Body of pancreas (tissue), 4 donors: ENCODE measurements at regions not wholly inside any gene's neighbourhood (a gene's known extent, or its start where the extent isn't known, plus 50 kb on each side); places are given as distances from the start of the nearest gene placed in this dataset.

ENCODE experiments used
- ATAC-seq: fragments of 150-250 bp; one replicate; pipeline ENCODE4 v1.9.1; 2016
- DNase-seq, 4 donors: peaks; one replicate each; pipeline ENCODE4 v3.0.0-alpha.2; 2019
- H3K27ac ChIP-seq, 4 donors: fragments of 200-600 bp; sonication (generic); 1 replicate in 3 of 4; 2 replicates in 1 of 4; pipeline versions ENCODE4 v1.5.1 to v1.6.1; 2016 to 2019; ENCODE audit warnings: mild to moderate bottlenecking in 1 of 4, mixed read lengths in 1 of 4, moderate library complexity in 1 of 4
- H3K27me3 ChIP-seq, 2 donors: fragments of 200-600 bp; sonication (generic); one replicate each; pipeline ENCODE4 v1.6.0; 2016; ENCODE audit warnings: mild to moderate bottlenecking in 1 of 2
- H3K36me3 ChIP-seq, 2 donors: fragments of 200-600 bp; sonication (generic); replicated peaks in 1 of 2; 2 replicates each; pipeline ENCODE4 v1.5.1; 2016; ENCODE audit warnings: low read depth in 2 of 2; ENCODE audit not compliant: insufficient read depth in 1 of 2
- H3K4me1 ChIP-seq: fragments of 200-600 bp; sonication (generic); one replicate; pipeline ENCODE4 v1.6.0; 2016
- H3K4me3 ChIP-seq, 2 donors: fragments of 200-600 bp; sonication (generic); 1 replicate in 1 of 2; 2 replicates in 1 of 2; pipeline ENCODE4 v1.5.1; 2016 to 2019
- H3K9me3 ChIP-seq, 3 donors: fragments of 200-600 bp; sonication (generic); 1 replicate in 2 of 3; 2 replicates in 1 of 3; pipeline ENCODE4 v1.5.1; 2016
- CTCF ChIP-seq, 7 experiments: fragments of 450-650 bp in 4 of 7; fragments of 200-600 bp in 3 of 7; sonication (generic) in 3 of 7; IDR thresholded peaks; one replicate each; pipeline ENCODE4 v1.5.1; 2016 to 2019; ENCODE audit warnings: antibody characterized with exemption in 7 of 7
- POLR2A ChIP-seq, 3 donors: fragments of 450-650 bp; IDR thresholded peaks; one replicate each; pipeline ENCODE4 v1.6.1; 2016; ENCODE audit warnings: antibody characterized with exemption in 3 of 3, mild to moderate bottlenecking in 2 of 3
- WGBS, 2 donors: methylation state at CpG; one replicate each; pipeline ENCODE4 v1.1.5; 2017; 5-methylcytosine and 5-hydroxymethylcytosine counted together
- intact Hi-C: fragments of 100-400 bp; cut with DNase I; formaldehyde crosslinking; loops from one replicate; pipeline ENCODE4 v1.15.1; 2023

DNA sequence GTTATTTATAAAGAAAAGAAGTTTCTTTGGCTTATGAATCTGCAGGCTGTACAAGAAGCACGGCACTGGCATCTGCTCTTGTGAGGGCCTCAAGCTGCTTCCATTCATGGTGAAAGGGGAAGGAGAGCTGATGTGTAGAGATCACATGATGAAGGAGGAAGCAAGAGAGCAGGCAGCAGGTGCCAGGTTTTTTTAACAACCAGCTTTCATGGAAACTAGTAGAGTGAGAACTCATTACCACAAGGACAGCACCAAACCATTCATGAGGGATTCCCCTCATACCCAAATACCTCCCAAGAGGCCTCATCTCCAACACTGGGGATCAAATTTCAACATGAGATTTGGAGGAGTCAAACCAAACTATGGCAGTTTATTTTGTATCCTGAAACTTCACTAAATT, 85.8 kb upstream of the CAMK1G start:
- DNase-seq: no peak
- TF ChIP-seq POLR2A (IDR thresholded peaks at IDR 0.05): no peak
- H3K27ac ChIP-seq: no peak overlapping the region
- no peaks in the 10 kb centered on the region for H3K4me1 ChIP-seq
- WGBS, 2 donors: 64 to 71% methylated on average over 1 of the region's 1 CpG
- ATAC-seq: no peak
- no peaks in the 10 kb centered on the region for H3K9me3 ChIP-seq
- H3K36me3 ChIP-seq: no peaks in the 10 kb centered on the region
- intact Hi-C loops: no loop called here
- no peak overlapping the region for H3K4me3 ChIP-seq
- no peaks in the 10 kb centered on the region for H3K27me3 ChIP-seq

DNA sequence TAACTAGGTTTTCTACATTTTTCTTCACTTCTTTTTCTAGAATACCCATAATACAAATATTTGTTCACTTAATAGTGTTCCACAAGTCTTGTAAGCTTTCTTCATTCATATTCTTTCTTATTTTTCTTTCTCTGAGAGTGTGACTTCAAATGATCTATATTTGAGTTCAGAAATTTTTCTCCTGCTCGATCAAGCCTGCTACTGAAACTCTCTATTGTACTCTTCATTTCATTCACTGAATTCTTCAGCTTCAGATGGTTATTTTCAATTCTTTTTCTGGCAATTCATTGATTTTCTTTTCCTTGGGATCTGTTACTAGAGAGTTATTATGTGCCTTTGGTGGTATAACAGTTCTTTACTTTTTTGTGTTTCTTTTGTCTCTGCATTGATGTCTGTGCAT, 82.5 kb upstream of the CAMK1G start:
- Histone ChIP-seq H3K27ac (no peak overlapping the region), H3K9me3 (no peaks in the 10 kb centered on the region), H3K4me1 (no peaks in the 10 kb centered on the region), H3K36me3 (no peaks in the 10 kb centered on the region), H3K27me3 (no peaks in the 10 kb centered on the region), H3K4me3 (no peak overlapping the region)
- intact Hi-C loops: no loop called here
- 68 to 72% methylated on average over 1 of the region's 1 CpG for WGBS, 2 donors
- DNase-seq (no peak), ATAC-seq (no peak)
- TF ChIP-seq POLR2A (IDR thresholded peaks at IDR 0.05) (no peak), CTCF (IDR thresholded peaks at IDR 0.05) (no peak)

DNA sequence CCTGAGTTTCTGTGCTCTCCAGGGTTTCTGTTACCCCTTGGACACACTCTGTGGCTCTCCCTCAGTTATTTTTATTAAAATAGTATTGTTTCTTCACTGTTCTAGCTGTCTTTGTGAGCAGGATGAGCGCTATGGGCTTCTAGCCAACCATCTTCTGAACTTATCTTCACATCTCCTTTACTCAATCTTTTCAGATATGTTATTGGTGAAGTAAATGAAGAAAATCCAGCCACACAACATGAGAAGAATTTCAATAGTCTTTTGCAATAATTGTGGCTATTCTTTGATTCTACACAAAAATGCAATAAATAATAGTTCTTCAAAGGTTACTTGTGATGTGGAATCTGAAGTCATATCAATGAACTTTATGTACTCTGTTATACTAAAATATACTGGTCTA, 80.3 kb upstream of the CAMK1G start:
- Histone ChIP-seq H3K9me3 (no peaks in the 10 kb centered on the region), H3K36me3 (no peaks in the 10 kb centered on the region), H3K4me3 (no peak overlapping the region), H3K4me1 (no peaks in the 10 kb centered on the region), H3K27ac (no peak overlapping the region), H3K27me3 (no peaks in the 10 kb centered on the region)
- ATAC-seq (no peak), DNase-seq (no peak)
- TF ChIP-seq POLR2A (IDR thresholded peaks at IDR 0.05): no peak
- no peak for TF ChIP-seq CTCF (IDR thresholded peaks at IDR 0.05)
- intact Hi-C loops: no loop called here
- 88 to 93% methylated on average over 1 of the region's 1 CpG for WGBS, 2 donors

DNA sequence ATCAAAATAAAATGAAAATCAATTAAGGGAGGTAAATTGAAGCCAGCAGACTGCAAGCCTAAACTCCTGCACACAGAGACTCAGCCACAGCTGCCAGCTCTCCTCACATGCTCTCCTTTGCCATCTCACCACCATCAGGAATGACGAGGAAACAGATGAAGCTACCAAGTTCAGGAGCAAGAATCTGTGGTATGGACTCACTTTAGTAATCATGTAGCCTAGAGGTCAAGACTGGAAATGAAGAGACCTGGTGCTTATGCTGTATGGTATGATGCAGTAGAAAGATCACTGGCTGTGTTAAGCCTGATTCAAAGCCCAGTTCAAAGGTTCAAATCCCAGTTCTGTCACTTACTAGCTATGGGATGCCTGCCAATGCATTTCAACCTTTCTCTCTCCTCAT, 78.9 kb upstream of the CAMK1G start:
- Histone ChIP-seq H3K4me1 (no peaks in the 10 kb centered on the region), H3K9me3 (no peaks in the 10 kb centered on the region), H3K27me3 (no peaks in the 10 kb centered on the region), H3K36me3 (no peaks in the 10 kb centered on the region), H3K4me3 (no peak overlapping the region), H3K27ac (no peak overlapping the region)
- DNase-seq: no peak
- no peak for ATAC-seq
- no peak for TF ChIP-seq POLR2A (IDR thresholded peaks at IDR 0.05)
- no peak for TF ChIP-seq CTCF (IDR thresholded peaks at IDR 0.05)
- intact Hi-C loops: no loop called here
- 55 to 64% methylated on average over 1 of the region's 1 CpG for WGBS, 2 donors

- H3K27ac ChIP-seq: no peak overlapping the region
- WGBS, 2 donors: 71 to 72% methylated on average over 1 of the region's 1 CpG
- H3K4me1 ChIP-seq: no peaks in the 10 kb centered on the region
- DNase-seq: no peak
- TF ChIP-seq POLR2A (IDR thresholded peaks at IDR 0.05) (no peak), CTCF (IDR thresholded peaks at IDR 0.05) (no peak)
- no peaks in the 10 kb centered on the region for H3K36me3 ChIP-seq
- ATAC-seq: no peak
- H3K9me3 ChIP-seq: no peaks in the 10 kb centered on the region
- intact Hi-C loops: no loop called here
- no peak overlapping the region for H3K4me3 ChIP-seq
- H3K27me3 ChIP-seq: no peaks in the 10 kb centered on the region
Measured at GRCh38 chr1:209505044-209505443, 78.5 kb upstream of the CAMK1G start.
